GM12892 (cell line): ENCODE measurements at regions not wholly inside any gene's neighbourhood (a gene's known extent, or its start where the extent isn't known, plus 50 kb on each side); places are given as distances from the start of the nearest gene placed in this dataset.

Experiments used
- POLR2A ChIP-seq: IDR thresholded peaks from 2 replicates; pipeline ENCODE4 v1.6.1; 2011; ENCODE audit warnings: low read depth, low read length, control low read depth
- POLR2AphosphoS5 ChIP-seq: IDR thresholded peaks from 2 replicates; pipeline ENCODE4 v1.6.1; 2011; ENCODE audit warnings: low read depth, low read length, control low read depth

DNA sequence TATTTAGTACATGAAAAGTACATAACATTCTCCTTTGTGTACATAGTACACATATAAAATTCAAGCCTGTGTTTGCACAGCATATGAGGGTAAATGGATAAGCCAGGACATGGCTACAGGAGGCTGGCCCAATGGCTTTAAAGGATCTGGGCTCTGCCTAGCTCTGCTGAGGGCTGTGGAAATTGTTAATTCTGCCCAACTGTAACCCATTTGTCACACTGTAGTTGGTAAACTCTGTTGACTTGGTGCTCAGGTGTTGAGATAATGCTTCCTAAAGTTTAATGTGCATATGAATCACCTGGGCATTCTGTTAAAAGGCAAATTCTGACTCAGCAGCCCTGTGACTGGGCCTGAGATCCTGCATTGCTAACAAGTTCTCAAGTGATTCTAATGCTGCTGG, 196.5 kb upstream of the ZPLD1 start:
- no peak for TF ChIP-seq POLR2AphosphoS5
- no peak for TF ChIP-seq POLR2A
